GM12865 (cell line): ENCODE measurements at regions not wholly inside any gene's neighbourhood (a gene's known extent, or its start where the extent isn't known, plus 50 kb on each side); places are given as distances from the start of the nearest gene placed in this dataset.
"Not testable (repeated sequence)": the region's sequence is repeated elsewhere in the genome, so short reads cannot be mapped to it uniquely, and the experiment has no call there.

Experiments used
- DNase-seq: peaks from one replicate; pipeline ENCODE4 v3.0.0; 2010; ENCODE audit warnings: low read depth
- H3K4me3 ChIP-seq: 2 replicates; pipeline ENCODE4 v1.5.1; 2011; ENCODE audit warnings: mild to moderate bottlenecking, low read depth, low read length, control low read depth
- TF ChIP-seq, protein P1 (sequence below): IDR thresholded peaks from 2 replicates; pipeline ENCODE4 v1.5.1; 2011; ENCODE audit warnings: low read length, control low read depth, low read depth, inconsistent platforms; ENCODE audit not compliant: insufficient read depth; ENCODE audit errors: missing control alignments

DNA sequence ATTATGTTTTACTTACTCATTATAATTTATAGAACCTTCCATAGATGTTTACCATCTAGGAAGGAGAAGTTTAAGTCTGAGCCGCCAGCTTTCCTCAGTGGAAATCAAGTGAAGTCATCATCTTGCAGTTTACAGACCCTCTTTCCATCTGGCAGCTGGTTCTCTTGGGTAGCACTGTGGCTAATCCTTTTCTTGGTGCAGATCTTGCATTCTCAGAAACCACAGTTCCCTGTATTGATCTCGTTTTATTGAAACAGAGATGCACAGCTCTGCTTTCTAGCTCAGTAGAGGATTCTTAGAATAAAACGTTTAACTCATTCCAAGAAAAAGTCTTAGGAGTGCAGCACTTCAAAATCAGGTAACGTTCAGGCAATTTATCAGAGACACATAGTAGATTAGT is 1154.7 kb downstream of the FOXD4L5 start:
- not testable (repeated sequence) for DNase-seq, H3K4me3 ChIP-seq

DNA sequence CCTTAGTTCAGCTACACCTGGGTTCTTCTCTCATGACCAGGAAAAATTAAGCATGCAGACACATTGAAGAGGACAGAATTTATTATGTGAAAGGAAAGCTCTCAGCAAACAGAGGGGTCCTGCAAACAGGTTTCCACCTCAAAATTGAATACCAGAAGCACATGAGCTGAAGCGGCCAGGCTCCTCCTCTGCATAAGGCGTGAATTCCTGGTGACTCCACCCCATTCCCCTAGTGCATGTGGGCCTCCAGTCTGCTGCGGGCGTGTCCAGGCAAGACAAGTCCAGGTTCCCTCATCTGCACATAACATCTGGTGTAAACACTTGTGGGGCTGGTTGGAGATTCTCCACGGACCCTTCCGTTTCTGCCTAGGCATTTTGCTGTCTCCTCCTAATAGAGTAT is 1156.4 kb downstream of the FOXD4L5 start:
- no peak overlapping the region for H3K4me3 ChIP-seq
- TF ChIP-seq, protein P1, sequence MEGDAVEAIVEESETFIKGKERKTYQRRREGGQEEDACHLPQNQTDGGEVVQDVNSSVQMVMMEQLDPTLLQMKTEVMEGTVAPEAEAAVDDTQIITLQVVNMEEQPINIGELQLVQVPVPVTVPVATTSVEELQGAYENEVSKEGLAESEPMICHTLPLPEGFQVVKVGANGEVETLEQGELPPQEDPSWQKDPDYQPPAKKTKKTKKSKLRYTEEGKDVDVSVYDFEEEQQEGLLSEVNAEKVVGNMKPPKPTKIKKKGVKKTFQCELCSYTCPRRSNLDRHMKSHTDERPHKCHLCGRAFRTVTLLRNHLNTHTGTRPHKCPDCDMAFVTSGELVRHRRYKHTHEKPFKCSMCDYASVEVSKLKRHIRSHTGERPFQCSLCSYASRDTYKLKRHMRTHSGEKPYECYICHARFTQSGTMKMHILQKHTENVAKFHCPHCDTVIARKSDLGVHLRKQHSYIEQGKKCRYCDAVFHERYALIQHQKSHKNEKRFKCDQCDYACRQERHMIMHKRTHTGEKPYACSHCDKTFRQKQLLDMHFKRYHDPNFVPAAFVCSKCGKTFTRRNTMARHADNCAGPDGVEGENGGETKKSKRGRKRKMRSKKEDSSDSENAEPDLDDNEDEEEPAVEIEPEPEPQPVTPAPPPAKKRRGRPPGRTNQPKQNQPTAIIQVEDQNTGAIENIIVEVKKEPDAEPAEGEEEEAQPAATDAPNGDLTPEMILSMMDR, result no peak
- no peak for DNase-seq

- H3K4me3 ChIP-seq, DNase-seq: not testable (repeated sequence)
These were observed 1163.4 kb downstream of the FOXD4L5 start for GRCh38 chr9:64121602-64122001.

DNA sequence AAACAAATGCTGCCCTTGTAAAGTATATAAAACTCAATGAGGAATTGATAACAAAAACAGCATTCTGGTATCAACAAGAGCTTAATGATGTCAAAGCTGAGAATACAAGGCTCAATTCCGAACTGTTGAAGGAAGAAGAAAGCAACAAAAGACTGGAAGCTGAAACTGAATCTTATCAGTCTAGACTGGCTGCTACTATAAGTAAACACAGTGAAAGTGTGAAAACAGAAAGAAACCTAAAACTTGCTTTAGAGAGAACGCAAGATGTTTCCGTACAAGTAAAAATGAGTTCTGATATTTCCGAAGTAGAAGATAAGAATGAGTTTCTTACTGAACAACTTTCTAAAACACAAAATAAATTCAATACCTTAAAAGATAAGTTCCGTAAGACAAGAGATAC is 1167.7 kb downstream of the FOXD4L5 start:
- H3K4me3 ChIP-seq, DNase-seq: not testable (repeated sequence)

DNA sequence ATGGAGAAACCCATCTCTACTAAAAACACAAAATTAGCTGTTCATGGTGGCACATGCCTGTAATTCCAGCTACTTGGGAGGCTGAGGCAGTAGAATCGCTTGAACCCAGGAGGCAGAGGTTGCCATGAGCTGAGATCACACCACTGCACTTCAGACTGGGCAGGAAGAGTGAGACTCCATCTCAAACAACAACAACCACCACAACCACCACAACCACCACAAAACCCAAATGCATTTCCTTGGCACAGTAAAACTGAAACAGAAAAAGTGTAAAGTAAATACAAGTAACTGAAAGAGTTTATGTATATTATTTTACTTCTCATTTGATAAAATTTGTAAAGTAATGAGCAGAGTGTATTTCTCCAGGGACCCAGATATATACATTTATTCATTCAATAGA is 1177.1 kb downstream of the FOXD4L5 start:
- not testable (repeated sequence) for DNase-seq, H3K4me3 ChIP-seq

GRCh38 chr9:64107211-64107610 is 1177.8 kb downstream of the FOXD4L5 start:
- not testable (repeated sequence) for H3K4me3 ChIP-seq, DNase-seq

- not testable (repeated sequence) for DNase-seq, H3K4me3 ChIP-seq
These were observed 1179.8 kb downstream of the FOXD4L5 start for GRCh38 chr9:64105193-64105592.

DNA sequence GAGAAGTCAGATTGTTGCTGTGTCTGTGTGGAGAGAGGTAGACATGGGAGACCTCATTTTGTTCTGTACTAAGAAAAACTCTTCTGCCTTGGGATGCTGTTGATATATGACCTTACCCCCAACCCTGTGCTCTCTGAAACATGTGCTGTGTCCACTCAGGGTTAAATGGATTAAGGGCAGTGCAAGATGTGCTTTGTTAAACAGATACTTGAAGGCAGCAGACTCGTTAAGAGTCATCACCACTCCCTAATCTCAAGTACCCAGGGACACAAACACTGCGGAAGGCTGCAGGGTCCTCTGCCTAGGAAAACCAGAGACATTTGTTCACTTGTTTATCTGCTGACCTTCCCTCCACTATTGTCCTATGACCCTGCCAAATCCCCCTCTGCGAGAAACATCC is 1183.5 kb downstream of the FOXD4L5 start:
- not testable (repeated sequence) for H3K4me3 ChIP-seq

DNA sequence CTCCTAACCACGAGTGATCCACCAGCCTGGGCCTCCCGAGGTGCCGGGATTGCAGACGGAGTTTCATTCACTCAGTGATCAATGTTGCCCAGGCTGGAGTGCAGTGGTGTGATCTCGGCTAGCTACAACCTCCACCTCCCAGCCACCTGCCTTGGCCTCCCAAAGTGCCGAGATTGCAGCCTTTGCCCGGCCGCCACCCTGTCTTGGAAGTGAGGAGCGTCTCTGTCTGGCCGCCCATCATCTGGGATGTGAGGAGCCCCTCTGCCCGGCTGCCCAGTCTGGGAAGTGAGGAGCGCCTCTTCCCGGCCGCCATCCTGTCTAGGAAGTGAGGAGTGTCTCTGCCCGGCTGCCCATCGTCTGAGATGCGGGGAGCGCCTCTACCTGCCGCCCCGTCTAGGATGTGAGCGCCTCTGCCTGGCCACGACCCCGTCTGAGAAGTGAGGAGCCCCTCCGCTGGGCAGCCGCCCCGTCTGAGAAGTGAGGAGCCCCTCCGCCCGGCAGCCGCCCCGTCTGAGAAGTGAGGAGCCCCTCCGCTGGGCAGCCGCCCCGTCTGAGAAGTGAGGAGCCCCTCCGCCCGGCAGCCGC is 1184.3 kb downstream of the FOXD4L5 start:
- DNase-seq, H3K4me3 ChIP-seq: not testable (repeated sequence)

More for the DNA sequence above, 1183.5 kb downstream of the FOXD4L5 start:
- DNase-seq, result not testable (repeated sequence)

DNA sequence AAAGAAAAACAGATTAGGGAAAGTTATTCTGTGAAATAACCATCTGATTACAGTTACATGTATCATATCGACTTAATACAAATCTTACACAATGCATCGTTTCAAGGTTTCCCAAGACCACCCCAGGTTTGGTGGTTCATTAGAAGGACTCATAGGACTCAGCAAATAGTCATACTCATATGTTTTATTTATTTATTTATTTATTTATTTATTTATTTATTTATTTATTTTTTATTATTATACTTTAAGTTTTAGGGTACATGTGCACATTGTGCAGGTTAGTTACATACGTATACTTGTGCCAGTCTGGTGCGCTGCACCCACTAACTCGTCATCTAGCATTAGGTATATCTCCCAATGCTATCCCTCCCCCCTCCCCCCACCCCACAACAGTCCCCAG is 1199.0 kb downstream of the FOXD4L5 start:
- not testable (repeated sequence) for H3K4me3 ChIP-seq, DNase-seq

GRCh38 chr9:64071358-64072253 is 1213.4 kb downstream of the FOXD4L5 start:
- DNase-seq, H3K4me3 ChIP-seq: not testable (repeated sequence)

DNA sequence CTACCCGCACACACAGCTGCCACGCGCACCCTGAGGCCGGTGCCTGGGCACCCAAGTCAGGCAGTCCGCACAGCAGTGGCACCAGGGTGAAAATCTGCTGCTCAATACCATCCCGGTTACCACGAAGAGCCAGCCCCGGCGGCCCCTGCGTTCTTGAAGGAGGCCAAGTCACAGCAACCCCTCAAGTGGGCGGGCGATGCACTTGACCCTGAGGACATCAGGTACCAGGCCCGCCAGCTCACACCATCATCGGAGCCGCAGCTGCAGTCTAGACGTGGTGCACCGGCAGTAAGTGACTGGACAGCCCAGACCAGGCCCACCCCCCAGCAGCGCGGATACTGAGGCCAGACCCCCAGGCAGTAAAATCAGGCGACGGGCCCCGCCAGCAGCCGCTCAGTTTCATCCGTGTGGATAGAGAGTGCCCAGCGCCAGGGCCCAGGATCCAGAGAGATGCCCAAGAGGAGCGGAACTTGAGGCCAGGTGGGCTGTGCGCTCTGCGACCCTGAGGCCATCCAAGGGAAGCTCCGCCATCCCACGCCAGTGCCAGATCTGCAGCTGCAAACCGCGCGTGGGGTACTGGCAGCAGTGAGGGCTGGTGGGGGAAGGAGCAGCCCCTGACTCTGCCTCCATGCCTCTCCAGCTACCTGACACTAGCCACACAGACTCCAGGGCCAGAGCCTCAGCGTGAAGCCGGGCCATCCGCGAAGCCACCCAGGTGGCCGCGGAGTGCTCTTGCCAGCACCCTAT is 1214.2 kb downstream of the FOXD4L5 start:
- not testable (repeated sequence) for H3K4me3 ChIP-seq, DNase-seq

- not testable (repeated sequence) for H3K4me3 ChIP-seq, DNase-seq
These were observed 1214.9 kb downstream of the FOXD4L5 start for GRCh38 chr9:64070083-64070482.
